Activated CD8-positive, alpha-beta memory T cell treated with anti-CD3 and anti-CD28 coated beads for 24 hours (primary cell): ENCODE measurements at regions not wholly inside any gene's neighbourhood (a gene's known extent, or its start where the extent isn't known, plus 50 kb on each side); places are given as distances from the start of the nearest gene placed in this dataset.
"Not testable (repeated sequence)": the region's sequence is repeated elsewhere in the genome, so short reads cannot be mapped to it uniquely, and the experiment has no call there.

Source experiments
- DNase-seq: peaks from one replicate; pipeline ENCODE4 v3.0.0-alpha.2; 2020

- DNase-seq = no peak
These were observed 187.8 kb downstream of the SHQ1 start for GRCh38 chr3:72660270-72661114.

DNA sequence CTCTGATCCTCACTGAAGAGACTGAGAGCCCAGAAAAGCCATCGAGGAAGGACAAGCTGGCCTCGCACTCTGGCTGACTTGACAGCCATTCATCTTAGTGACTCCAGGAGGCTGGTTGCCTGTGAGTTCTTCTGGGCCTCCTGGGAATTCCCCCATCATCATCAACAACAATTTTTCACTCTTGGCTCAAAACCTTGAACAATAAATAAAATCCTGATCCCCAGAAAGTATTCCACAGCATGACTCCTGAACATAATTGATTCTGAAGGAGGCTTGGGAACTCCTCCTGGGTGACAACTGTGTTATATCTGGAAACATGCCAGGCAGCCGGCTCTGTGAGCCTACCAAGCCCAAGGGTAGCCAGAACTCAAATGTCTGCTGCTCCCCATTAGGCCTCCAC lies 188.6 kb downstream of the SHQ1 start:
- DNase-seq = no peak

DNA sequence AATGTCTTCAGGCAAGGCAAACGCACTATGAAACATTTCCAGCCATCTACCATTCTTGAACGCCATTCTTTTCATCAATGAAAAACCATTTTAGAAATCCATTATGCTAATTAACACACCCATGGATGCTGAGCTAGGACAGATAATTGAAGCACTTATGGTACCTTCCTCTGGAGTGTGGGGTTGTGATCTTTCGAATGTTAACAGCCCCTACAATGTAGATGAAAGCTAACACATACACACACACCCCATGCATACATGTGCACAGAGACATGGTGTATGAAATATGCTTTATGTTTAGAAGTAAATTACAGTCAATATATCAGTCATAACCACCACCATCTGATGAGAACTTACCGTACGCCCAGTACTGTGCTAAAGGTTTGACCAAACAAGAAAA lies 189.1 kb downstream of the SHQ1 start:
- DNase-seq = no peak

- DNase-seq = no peak
These were observed 189.7 kb downstream of the SHQ1 start for GRCh38 chr3:72658466-72659100.

- peak; percentile 61 for DNase-seq
These were observed 190.6 kb downstream of the SHQ1 start for GRCh38 chr3:72657666-72658065.

GRCh38 chr3:72655723-72656122 lies 192.5 kb downstream of the SHQ1 start:
- no peak for DNase-seq

GRCh38 chr3:72655131-72655551 lies 193.1 kb downstream of the SHQ1 start:
- no peak for DNase-seq

DNA sequence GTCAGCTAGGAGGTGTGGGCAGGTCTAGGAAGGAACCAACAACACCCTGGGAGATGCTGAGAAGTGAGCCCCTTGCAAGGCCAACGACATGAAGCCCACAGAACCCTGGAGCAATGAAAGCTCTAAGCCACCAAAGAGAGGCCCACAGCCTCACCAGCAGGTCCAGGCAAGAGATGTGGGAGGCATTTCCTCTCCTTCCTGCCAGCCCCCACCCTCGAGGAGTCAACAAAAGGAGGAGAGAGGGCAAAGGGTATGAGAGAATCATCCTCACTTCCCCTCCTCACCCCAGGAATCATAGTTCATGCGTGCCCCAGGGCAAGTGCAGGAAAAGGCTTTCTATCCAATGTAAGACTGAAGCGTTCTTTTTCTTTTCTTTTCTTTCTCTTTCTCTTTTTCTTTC lies 195.8 kb downstream of the SHQ1 start:
- no peak for DNase-seq

DNA sequence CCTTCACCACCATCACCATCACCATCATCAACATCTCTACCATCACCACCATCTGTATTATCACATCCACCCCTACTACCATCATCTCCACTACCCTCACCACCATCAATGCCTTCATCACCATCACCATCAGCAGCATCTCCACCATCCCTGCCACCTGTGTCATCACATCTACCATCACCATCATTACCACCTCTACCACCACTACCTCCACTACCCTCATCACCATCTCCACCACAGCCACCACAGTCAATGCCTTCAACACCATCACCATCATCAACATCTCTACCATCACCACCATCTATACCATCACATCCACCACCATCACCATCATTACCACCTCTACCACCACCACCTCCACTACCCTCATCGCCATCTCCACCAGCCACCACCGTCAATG lies 196.7 kb downstream of the SHQ1 start:
- DNase-seq = no peak

GRCh38 chr3:72646263-72646662 lies 202.0 kb downstream of the SHQ1 start:
- DNase-seq = no peak

DNA sequence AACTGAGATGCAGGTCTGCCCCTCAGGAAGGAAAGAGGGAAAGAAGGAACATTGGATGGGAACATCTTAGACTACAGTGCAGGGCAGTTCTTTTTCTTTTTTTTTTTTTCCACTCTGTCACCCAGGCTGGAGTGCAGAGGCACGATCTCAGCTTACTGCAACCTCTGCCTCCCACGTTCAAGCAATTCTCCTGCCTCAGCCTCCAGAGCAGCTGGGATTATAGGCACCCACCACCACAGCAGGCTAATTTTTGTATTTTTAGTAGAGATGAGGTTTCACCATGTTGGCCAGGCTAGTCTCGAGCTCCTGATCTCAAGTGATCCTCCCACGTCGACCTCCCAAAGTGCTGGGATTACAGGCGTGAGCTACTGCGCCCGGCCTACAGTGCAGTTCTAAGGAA lies 204.6 kb downstream of the SHQ1 start:
- not testable (repeated sequence) for DNase-seq

DNA sequence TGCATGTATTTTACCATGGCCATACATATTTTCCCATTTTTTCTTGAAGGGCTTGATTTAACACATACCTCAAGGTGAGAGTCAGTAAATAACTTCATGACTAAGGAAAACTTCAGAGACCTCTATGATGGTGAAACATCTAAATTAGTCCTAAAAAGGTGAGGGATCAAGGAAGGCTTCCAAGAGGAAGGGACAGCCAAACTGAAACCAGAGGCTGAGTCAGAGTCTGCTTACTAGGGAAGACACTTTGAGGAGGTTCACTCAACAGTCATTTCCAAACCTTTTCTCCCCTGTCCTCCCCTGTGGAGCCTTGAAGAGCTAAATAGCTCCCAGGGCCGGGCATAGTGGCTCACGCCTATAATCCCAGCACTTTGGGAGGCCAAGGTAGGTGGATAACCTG lies 206.6 kb downstream of the SHQ1 start:
- no peak for DNase-seq

DNA sequence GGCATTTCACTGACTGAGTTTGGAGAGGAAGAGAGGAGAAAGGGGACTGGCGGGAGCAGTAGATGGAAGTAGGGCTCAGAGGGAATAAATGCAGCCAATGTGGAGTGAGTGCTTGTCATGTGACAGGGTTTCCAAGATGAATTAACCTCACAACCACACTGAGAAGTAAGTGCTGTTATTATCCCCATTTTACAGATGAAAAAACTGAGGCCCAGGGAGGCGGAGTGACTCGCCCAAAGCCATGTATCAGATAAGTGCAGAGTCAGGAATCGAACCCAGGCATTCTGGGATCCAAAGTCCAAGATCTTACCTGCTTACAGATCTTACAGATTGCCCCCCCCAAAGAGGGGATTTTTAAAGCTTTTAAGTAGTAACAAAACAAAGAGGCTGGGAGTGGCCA lies 207.2 kb downstream of the SHQ1 start:
- DNase-seq = no peak

GRCh38 chr3:72636969-72637597 lies 211.2 kb downstream of the SHQ1 start:
- DNase-seq = no peak

DNA sequence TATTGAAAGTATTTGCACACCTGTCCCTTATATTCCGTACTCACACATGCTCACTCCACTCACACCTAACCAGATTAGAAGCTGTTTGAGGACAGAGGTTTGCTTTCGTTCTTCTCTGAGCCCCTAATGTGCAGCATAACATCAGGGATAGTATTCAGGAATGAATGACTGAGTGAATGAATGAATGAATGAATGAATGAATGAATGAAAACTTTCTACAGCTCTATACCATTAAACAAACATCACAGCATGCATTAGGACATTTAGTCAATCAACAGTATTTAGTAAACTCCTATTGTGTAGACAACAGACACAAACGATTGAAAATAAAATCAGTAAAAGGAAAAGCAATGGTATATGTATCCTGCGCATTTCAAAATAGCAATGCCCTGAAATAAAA lies 212.7 kb downstream of the SHQ1 start:
- DNase-seq = no peak

DNA sequence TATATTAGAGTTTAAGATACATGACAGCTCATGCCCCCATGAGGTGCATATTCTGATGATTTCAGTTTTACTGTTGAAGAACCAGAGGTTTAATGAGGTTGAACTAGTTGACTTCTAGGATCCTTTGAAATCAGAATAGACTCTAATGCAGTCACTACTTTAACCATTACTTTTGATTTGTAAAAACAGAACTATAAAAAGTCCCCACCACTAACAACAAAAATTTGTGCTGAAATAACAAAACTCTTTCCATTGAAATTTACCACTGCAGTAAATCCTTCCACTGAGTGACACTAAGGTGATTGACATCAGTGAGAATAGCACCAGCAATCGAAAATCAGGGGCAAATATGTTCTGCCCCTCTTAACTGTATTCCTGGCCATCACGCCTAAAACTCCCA lies 214.1 kb downstream of the SHQ1 start:
- no peak for DNase-seq

GRCh38 chr3:72633534-72633933 lies 214.7 kb downstream of the SHQ1 start:
- no peak for DNase-seq

DNA sequence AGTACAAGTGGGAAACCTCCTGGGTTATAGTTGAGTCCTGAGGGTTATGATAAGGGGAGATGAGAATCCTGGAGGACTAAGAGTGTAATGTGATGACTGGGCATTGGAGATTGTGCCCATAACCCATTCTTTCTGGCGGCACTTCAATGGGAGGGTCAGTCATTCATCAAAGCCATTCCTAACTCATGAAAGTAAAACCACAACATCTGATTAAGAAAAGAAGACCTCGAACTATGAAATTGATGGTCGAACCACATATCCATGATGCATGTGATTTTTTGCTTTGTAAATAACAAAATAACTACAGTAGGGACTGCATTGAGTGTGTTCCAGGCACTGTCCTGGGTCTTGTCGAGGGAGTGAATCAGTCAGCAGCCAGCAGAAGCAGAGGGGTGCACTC lies 215.1 kb downstream of the SHQ1 start:
- no peak for DNase-seq

- no peak for DNase-seq
These were observed 216.1 kb downstream of the SHQ1 start for GRCh38 chr3:72632129-72632528.

GRCh38 chr3:72630969-72631344 lies 217.3 kb downstream of the SHQ1 start:
- DNase-seq = no peak

GRCh38 chr3:72630327-72630968 lies 217.8 kb downstream of the SHQ1 start:
- DNase-seq = no peak

DNA sequence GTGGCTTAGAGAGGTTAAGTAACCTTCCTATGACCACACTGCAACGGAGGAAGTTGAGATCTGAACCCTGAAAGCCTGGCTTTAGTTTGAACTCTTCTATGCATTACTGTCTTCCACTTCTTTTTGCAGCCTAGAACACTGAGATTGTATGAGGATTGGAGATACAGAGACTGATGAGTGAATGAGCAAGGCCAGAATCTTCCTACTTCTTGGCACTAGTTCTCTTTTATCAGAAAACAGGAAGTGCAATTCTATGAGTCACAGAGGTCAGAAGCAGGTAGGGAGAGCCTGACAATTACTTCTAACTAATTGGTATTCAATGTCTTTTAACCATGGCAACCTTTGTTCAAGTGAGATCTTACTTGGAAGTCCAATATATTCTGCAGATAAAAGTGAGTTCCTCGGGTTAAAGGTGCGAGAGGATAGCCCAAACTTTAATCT lies 219.0 kb downstream of the SHQ1 start:
- DNase-seq = no peak

GRCh38 chr3:72628065-72628464 lies 220.2 kb downstream of the SHQ1 start:
- DNase-seq = no peak

GRCh38 chr3:72627271-72627670 lies 221.0 kb downstream of the SHQ1 start:
- DNase-seq = no peak
